Activated T-helper 2 cell treated with anti-CD3 and anti-CD28 coated beads, Interferon-gamma antibody, Interleukin-2, Interleukin-4, amounts not matched to agents 10 μg/mL and 5 μg/mL and 100 μg/mL, durations not matched to agents 14 hours and 24 hours and 36 hours (primary cell): ENCODE measurements at regions not wholly inside any gene's neighbourhood (a gene's known extent, or its start where the extent isn't known, plus 50 kb on each side); places are given as distances from the start of the nearest gene placed in this dataset.
"Not testable (repeated sequence)": the region's sequence is repeated elsewhere in the genome, so short reads cannot be mapped to it uniquely, and the experiment has no call there.

Source experiments
- DNase-seq: peaks from one replicate; pipeline ENCODE4 v3.0.0; 2021; ENCODE audit warnings: low spot score
- H3K27ac Mint-ChIP-seq: one replicate; pipeline ENCODE4 v1.8.0; 2021; ENCODE audit warnings: mixed read lengths
- H3K27me3 Mint-ChIP-seq: one replicate; pipeline ENCODE4 v1.8.0; 2021; ENCODE audit warnings: low read depth, mixed read lengths
- H3K36me3 Mint-ChIP-seq: one replicate; pipeline ENCODE4 v1.8.0; 2021; ENCODE audit warnings: low read depth, mixed read lengths
- H3K4me1 Mint-ChIP-seq: one replicate; pipeline ENCODE4 v1.8.0; 2021; ENCODE audit warnings: low read depth, mixed read lengths
- H3K4me3 Mint-ChIP-seq: one replicate; pipeline ENCODE4 v1.8.0; 2021; ENCODE audit warnings: low read depth, mild to moderate bottlenecking, moderate library complexity, mixed read lengths
- H3K9me3 Mint-ChIP-seq: one replicate; pipeline ENCODE4 v1.8.0; 2021; ENCODE audit warnings: mixed read lengths
- intact Hi-C: fragments of 100-400 bp; cut with micrococcal nuclease; formaldehyde crosslinking; loops from one replicate; pipeline ENCODE4 v1.15.1; 2023

GRCh38 chr10:64571056-64571455, 1049.9 kb downstream of the REEP3 start:
- Mint-ChIP-seq H3K4me3 (no peak overlapping the region), H3K27ac (no peak overlapping the region), H3K9me3 (peaks cover 14% of the 10 kb centered on the region), H3K4me1 (no peaks in the 10 kb centered on the region), H3K27me3 (no peaks in the 10 kb centered on the region), H3K36me3 (no peaks in the 10 kb centered on the region)
- no peak for DNase-seq
- intact Hi-C loops, result no loop called here

DNA sequence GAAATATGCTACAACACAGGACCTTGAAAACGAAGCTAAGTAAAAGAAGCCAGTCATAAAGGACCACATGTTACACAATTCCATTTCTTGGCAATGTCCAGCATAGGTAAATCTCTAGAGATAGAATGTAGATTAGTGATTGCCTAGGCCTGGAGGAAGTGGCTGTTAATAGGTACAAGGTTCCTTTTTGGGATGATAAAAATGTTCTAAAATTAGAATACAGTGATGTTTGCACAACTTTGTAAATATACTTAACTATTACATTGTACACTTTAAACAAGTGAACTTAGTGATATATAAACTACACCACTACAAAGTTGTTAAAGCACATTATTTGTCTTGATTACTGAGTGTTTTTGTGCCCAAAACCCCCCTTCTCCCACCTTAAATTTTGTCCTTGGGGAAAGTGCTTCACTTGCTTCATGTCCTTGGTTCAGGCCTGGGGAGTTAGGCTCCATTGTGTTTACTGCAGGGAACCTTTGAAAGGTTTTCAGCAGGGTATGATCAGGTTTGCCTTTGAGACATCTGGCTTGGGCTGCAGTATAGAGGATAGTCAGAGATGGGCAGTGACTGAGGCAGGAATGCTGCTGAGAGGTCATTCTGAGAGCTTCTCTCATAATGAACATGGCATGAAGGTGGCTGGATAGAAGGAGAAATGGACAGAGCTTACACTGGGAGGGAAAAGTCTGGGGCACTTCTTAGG, 1052.6 kb downstream of the REEP3 start:
- no peaks in the 10 kb centered on the region for H3K27me3 Mint-ChIP-seq
- H3K9me3 Mint-ChIP-seq, result no peaks in the 10 kb centered on the region
- no peak overlapping the region for H3K4me3 Mint-ChIP-seq
- intact Hi-C loops, result no loop called here
- DNase-seq, result no peak
- no peak overlapping the region for H3K27ac Mint-ChIP-seq
- H3K36me3 Mint-ChIP-seq, result no peaks in the 10 kb centered on the region
- no peaks in the 10 kb centered on the region for H3K4me1 Mint-ChIP-seq

DNA sequence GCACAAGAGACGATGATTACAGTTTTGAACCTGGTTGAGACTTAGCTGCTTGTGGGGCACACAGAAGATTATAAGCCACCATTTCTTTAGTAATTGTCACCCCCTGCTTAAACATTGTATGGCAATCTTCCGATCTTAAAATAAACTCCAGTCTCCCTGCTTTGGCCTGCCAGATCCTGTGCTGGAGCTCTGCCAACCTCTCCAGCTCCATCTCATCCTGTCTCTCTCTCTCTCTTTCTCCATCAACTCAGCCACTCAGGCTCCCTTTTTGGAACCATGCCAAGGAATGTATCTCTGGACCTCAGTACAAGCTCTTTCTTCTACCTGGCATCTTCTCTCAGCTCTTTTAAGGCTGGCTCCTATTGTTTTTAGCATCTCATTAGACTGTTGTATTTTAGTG, 1053.2 kb downstream of the REEP3 start:
- DNase-seq, result no peak
- H3K9me3 Mint-ChIP-seq, result peaks cover 3% of the 10 kb centered on the region
- no peak overlapping the region for H3K4me3 Mint-ChIP-seq
- H3K27ac Mint-ChIP-seq, result no peak overlapping the region
- no peaks in the 10 kb centered on the region for H3K27me3 Mint-ChIP-seq
- no peaks in the 10 kb centered on the region for H3K36me3 Mint-ChIP-seq
- no peaks in the 10 kb centered on the region for H3K4me1 Mint-ChIP-seq
- intact Hi-C loops, result no loop called here

- peaks cover 11% of the 10 kb centered on the region for H3K9me3 Mint-ChIP-seq
- no peak overlapping the region for H3K4me3 Mint-ChIP-seq
- no peaks in the 10 kb centered on the region for H3K27me3 Mint-ChIP-seq
- H3K4me1 Mint-ChIP-seq, result no peaks in the 10 kb centered on the region
- H3K27ac Mint-ChIP-seq, result no peak overlapping the region
- DNase-seq, result no peak
- intact Hi-C loops, result no loop called here
- no peaks in the 10 kb centered on the region for H3K36me3 Mint-ChIP-seq
These were observed 1055.3 kb downstream of the REEP3 start for GRCh38 chr10:64576497-64576896.

- intact Hi-C loops, H3K27me3 Mint-ChIP-seq, H3K36me3 Mint-ChIP-seq, H3K4me1 Mint-ChIP-seq, H3K27ac Mint-ChIP-seq, DNase-seq, H3K4me3 Mint-ChIP-seq: not testable (repeated sequence)
- H3K9me3 Mint-ChIP-seq, result peaks cover 30% of the 10 kb centered on the region
These were observed 1057.6 kb downstream of the REEP3 start for GRCh38 chr10:64578757-64579156.

- H3K36me3 Mint-ChIP-seq, result no peaks in the 10 kb centered on the region
- H3K27ac Mint-ChIP-seq, result no peak overlapping the region
- no peak overlapping the region for H3K4me3 Mint-ChIP-seq
- no peaks in the 10 kb centered on the region for H3K4me1 Mint-ChIP-seq
- DNase-seq, result no peak
- no peaks in the 10 kb centered on the region for H3K27me3 Mint-ChIP-seq
- intact Hi-C loops, result no loop called here
- H3K9me3 Mint-ChIP-seq, result peaks cover 51% of the 10 kb centered on the region
These were observed 1065.8 kb downstream of the REEP3 start for GRCh38 chr10:64586934-64587503.

GRCh38 chr10:64594072-64594471, 1072.9 kb downstream of the REEP3 start:
- intact Hi-C loops, result no loop called here
- no peak overlapping the region for H3K27ac Mint-ChIP-seq

GRCh38 chr10:64598600-64598999, 1077.4 kb downstream of the REEP3 start:
- intact Hi-C loops, result no loop called here
- DNase-seq, result no peak
- Mint-ChIP-seq H3K27ac (no peak overlapping the region), H3K4me1 (no peaks in the 10 kb centered on the region), H3K27me3 (no peaks in the 10 kb centered on the region), H3K4me3 (no peak overlapping the region), H3K9me3 (no peaks in the 10 kb centered on the region), H3K36me3 (no peaks in the 10 kb centered on the region)

More at GRCh38 chr10:64594072-64594471, 1072.9 kb downstream of the REEP3 start:
- no peaks in the 10 kb centered on the region for H3K36me3 Mint-ChIP-seq
- no peaks in the 10 kb centered on the region for H3K27me3 Mint-ChIP-seq
- peaks cover 11% of the 10 kb centered on the region for H3K9me3 Mint-ChIP-seq
- H3K4me1 Mint-ChIP-seq, result no peaks in the 10 kb centered on the region
- no peak overlapping the region for H3K4me3 Mint-ChIP-seq
- no peak for DNase-seq

GRCh38 chr10:64601298-64601697, 1080.1 kb downstream of the REEP3 start:
- Mint-ChIP-seq H3K27me3 (no peaks in the 10 kb centered on the region), H3K36me3 (no peaks in the 10 kb centered on the region), H3K9me3 (no peaks in the 10 kb centered on the region), H3K4me3 (no peak overlapping the region), H3K4me1 (no peaks in the 10 kb centered on the region), H3K27ac (no peak overlapping the region)
- DNase-seq, result no peak
- intact Hi-C loops, result no loop called here

DNA sequence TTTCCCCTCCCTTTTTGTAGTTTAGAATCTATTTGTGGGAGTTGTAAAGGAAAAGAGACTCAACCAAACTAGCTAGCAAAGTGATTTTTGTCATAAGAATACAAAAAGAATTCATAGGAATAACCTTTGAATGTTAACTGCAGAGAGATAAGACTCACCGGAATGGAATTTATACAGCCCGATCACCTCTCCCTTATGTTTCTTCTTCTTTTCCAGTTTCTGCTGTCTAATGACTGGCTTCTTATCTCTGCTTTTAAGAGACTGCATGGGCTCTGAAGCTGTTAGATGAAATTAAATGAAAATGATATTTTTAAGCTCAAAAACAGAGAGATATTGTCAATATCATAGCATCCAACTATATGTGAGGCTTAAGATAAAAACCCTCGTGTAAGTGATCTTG, 1095.9 kb downstream of the REEP3 start:
- Mint-ChIP-seq H3K27me3 (no peaks in the 10 kb centered on the region), H3K4me3 (no peak overlapping the region), H3K27ac (no peak overlapping the region), H3K36me3 (no peaks in the 10 kb centered on the region), H3K9me3 (peaks cover 4% of the 10 kb centered on the region), H3K4me1 (no peaks in the 10 kb centered on the region)
- no peak for DNase-seq
- intact Hi-C loops, result no loop called here

- no peak overlapping the region for H3K4me3 Mint-ChIP-seq
- no peak for DNase-seq
- H3K27me3 Mint-ChIP-seq, result no peaks in the 10 kb centered on the region
- peaks cover 4% of the 10 kb centered on the region for H3K9me3 Mint-ChIP-seq
- no peaks in the 10 kb centered on the region for H3K36me3 Mint-ChIP-seq
- H3K4me1 Mint-ChIP-seq, result no peaks in the 10 kb centered on the region
- no peak overlapping the region for H3K27ac Mint-ChIP-seq
- intact Hi-C loops, result no loop called here
These were observed 1097.9 kb downstream of the REEP3 start for GRCh38 chr10:64619102-64619501.

DNA sequence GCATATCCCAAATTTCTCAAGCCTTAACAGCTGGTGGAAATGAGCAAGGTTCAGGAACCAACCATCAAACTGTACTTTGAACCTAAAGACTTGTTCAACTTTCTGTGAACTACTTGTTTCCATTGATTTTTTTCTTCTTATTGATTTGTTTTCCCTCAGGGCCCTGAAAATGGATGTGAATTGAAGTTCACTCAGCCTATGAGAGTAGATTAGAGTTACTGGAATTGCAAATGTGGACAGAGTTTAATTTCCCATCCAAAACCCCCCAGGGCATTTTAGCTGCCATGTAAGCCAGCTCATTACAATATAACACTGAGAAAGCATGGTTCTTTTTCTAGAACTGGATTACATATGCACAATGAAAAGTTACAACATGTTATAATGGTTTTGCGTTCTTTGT, 1105.7 kb downstream of the REEP3 start:
- intact Hi-C loops, result no loop called here
- no peaks in the 10 kb centered on the region for H3K36me3 Mint-ChIP-seq
- no peak overlapping the region for H3K27ac Mint-ChIP-seq
- H3K27me3 Mint-ChIP-seq, result no peaks in the 10 kb centered on the region
- no peak overlapping the region for H3K4me3 Mint-ChIP-seq
- DNase-seq, result no peak
- H3K9me3 Mint-ChIP-seq, result peaks cover 7% of the 10 kb centered on the region
- H3K4me1 Mint-ChIP-seq, result no peaks in the 10 kb centered on the region

GRCh38 chr10:64630534-64630933, 1109.3 kb downstream of the REEP3 start:
- H3K27me3 Mint-ChIP-seq, result no peaks in the 10 kb centered on the region
- H3K9me3 Mint-ChIP-seq, result peaks cover 7% of the 10 kb centered on the region
- no peak overlapping the region for H3K27ac Mint-ChIP-seq
- H3K4me3 Mint-ChIP-seq, result no peak overlapping the region
- DNase-seq, result no peak
- intact Hi-C loops, result no loop called here
- no peaks in the 10 kb centered on the region for H3K36me3 Mint-ChIP-seq
- no peaks in the 10 kb centered on the region for H3K4me1 Mint-ChIP-seq
